Ovary (tissue), 7 donors: ENCODE measurements at regions not wholly inside any gene's neighbourhood (a gene's known extent, or its start where the extent isn't known, plus 50 kb on each side); places are given as distances from the start of the nearest gene placed in this dataset.

Source experiments
- DNase-seq, 5 donors: peaks; one replicate each; pipeline ENCODE4 v3.0.0-alpha.2; 2019 to 2020
- H3K27ac ChIP-seq, 2 donors: fragments of 200-600 bp; one replicate each; pipeline versions ENCODE4 v1.5.1 to v1.8.0; 2019 to 2022
- H3K27me3 ChIP-seq: fragments of 200-600 bp; one replicate; pipeline ENCODE4 v1.8.0; 2022
- H3K36me3 ChIP-seq: fragments of 200-600 bp; sonication (generic); one replicate; pipeline ENCODE4 v1.5.1; 2019
- H3K4me1 ChIP-seq: one replicate; pipeline ENCODE4 v1.8.1; 2013; ENCODE audit warnings: mild to moderate bottlenecking, moderate library complexity; ENCODE audit not compliant: insufficient read depth
- H3K4me3 ChIP-seq: fragments of 200-600 bp; sonication (generic); one replicate; pipeline ENCODE4 v1.5.1; 2017
- H3K9me3 ChIP-seq, 2 donors: fragments of 200-600 bp in 1 of 2; sonication (generic) in 1 of 2; one replicate each; pipeline versions ENCODE4 v1.5.1 to v1.8.1; 2013 to 2019; ENCODE audit warnings: mild to moderate bottlenecking in 1 of 2, moderate library complexity in 1 of 2
- CTCF ChIP-seq, 3 donors: fragments of 450-650 bp in 2 of 3; fragments of 200-600 bp in 1 of 3; IDR thresholded peaks; one replicate each; pipeline versions ENCODE4 v1.5.1 to v1.8.0; 2016 to 2022; ENCODE audit warnings: antibody characterized with exemption in 3 of 3, mild to moderate bottlenecking in 1 of 3
- EP300 ChIP-seq: sonication (generic); formaldehyde crosslinking; IDR thresholded peaks from one replicate; pipeline ENCODE4 v1.6.1; 2017; ENCODE audit warnings: antibody characterized with exemption
- POLR2A ChIP-seq: fragments of 450-650 bp; IDR thresholded peaks from one replicate; pipeline ENCODE4 v1.6.1; 2017; ENCODE audit warnings: antibody characterized with exemption, mild to moderate bottlenecking, moderate library complexity
- WGBS, 3 donors: extraction: QIAGEN DNeasy Blood & Tissue Kit in 1 of 3; methylation state at CpG; one replicate each; pipeline versions ENCODE4 v1.1.5 to v1.1.7; 2013 to 2017; 5-methylcytosine and 5-hydroxymethylcytosine counted together
- intact Hi-C, 4 donors: fragments of 100-400 bp; cut with DNase I; formaldehyde crosslinking; loops; one replicate each; pipeline versions ENCODE4 v1.11.0 to v1.15.1; 2022 to 2023
- donor health status: DM: no; HTN: no; CAD: no; lungs with moderate emphysema.
- donor health status: DM: no; HTN: no; CAD: no.
- donor health status: Bipolar disorder and iron deficiency.
- donor health status: DM: no; HTN: no; CAD: no.
- donor health status: DM: yes; HTN: yes; CAD: no.

GRCh38 chr5:37906416-37906815, 66.6 kb upstream of the GDNF start:
- DNase-seq, result no peak
- intact Hi-C loops, result no loop called here
- Histone ChIP-seq H3K27ac (no peak overlapping the region), H3K4me3 (no peak overlapping the region), H3K9me3 (no peaks in the 10 kb centered on the region), H3K4me1 (no peaks in the 10 kb centered on the region), H3K36me3 (no peaks in the 10 kb centered on the region), H3K27me3 (no peaks in the 10 kb centered on the region)
- TF ChIP-seq CTCF (IDR thresholded peaks at IDR 0.05) (no peak), EP300 (no peak)
- 50 to 70% (median 63%) methylated on average over 2 of the region's 2 CpGs for WGBS, 3 donors

GRCh38 chr5:37905230-37905629, 65.4 kb upstream of the GDNF start:
- Histone ChIP-seq H3K27me3 (no peaks in the 10 kb centered on the region), H3K4me1 (peaks cover 3% of the 10 kb centered on the region), H3K9me3 (no peaks in the 10 kb centered on the region), H3K27ac (no peak overlapping the region), H3K36me3 (no peaks in the 10 kb centered on the region), H3K4me3 (no peak overlapping the region)
- DNase-seq, result no peak
- TF ChIP-seq EP300 (no peak), CTCF (IDR thresholded peaks at IDR 0.05) (no peak), POLR2A (no peak)
- intact Hi-C loops, result no loop called here
- WGBS, 3 donors, result 75 to 96% (median 95%) methylated on average over 3 of the region's 3 CpGs

DNA sequence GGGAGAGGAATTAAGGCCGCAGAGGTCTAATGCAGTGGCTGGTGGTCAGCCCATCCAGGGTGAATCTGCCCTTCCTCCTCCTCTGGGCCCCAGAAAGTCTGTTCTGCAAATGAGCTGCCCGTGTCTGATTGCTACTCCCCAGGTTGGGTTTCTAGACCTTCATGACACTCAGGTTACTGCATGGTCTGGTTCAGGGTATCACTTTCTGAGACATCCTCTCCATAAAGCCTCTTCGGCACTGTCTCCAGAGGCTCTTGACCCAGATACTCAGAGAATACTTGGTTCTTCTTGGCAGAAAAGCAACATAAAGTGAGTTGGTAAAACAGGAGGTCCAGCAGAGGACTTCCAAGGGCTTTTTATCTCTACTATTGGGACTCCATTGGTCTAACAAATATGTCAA, 62.5 kb upstream of the GDNF start:
- intact Hi-C loops, result no loop called here
- Histone ChIP-seq H3K27me3 (no peaks in the 10 kb centered on the region), H3K4me1 (peaks cover 3% of the 10 kb centered on the region), H3K9me3 (no peaks in the 10 kb centered on the region), H3K27ac (no peak overlapping the region), H3K36me3 (no peaks in the 10 kb centered on the region), H3K4me3 (no peak overlapping the region)
- 82 to 96% (median 87%) methylated on average over 3 of the region's 3 CpGs for WGBS, 3 donors
- no peak for TF ChIP-seq EP300
- TF ChIP-seq CTCF (IDR thresholded peaks at IDR 0.05), result no peak
- no peak for TF ChIP-seq POLR2A
- no peak for DNase-seq

DNA sequence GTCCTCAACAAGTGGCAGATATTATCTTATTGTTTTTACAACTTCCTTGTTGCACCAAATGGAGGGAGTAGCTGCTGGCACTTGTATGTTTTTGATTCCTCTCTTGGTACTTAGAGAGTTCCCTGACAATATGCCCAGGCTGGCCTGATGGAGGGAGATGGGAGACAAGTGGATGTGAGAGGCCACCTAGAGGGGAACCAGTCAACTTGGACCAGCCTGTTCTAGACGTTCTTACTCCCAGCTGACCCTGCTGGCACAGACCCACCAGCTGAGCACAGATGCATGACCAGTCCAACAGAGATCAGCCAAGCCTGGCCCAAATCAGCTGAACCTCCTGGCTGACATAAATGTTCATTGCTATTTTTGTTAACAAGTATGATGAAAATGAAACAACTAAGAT, 60.9 kb upstream of the GDNF start:
- peak; percentile 50 to 84 (median 62) for DNase-seq
- WGBS, 3 donors, result 0% methylated on average over 1 of the region's 1 CpG
- Histone ChIP-seq H3K4me1 (peaks cover 3% of the 10 kb centered on the region), H3K9me3 (no peaks in the 10 kb centered on the region), H3K27ac (no peak overlapping the region), H3K27me3 (no peaks in the 10 kb centered on the region), H3K36me3 (no peaks in the 10 kb centered on the region), H3K4me3 (no peak overlapping the region)
- intact Hi-C loops, result no loop called here
- TF ChIP-seq POLR2A (no peak), CTCF (IDR thresholded peaks at IDR 0.05) (no peak), EP300 (no peak)

DNA sequence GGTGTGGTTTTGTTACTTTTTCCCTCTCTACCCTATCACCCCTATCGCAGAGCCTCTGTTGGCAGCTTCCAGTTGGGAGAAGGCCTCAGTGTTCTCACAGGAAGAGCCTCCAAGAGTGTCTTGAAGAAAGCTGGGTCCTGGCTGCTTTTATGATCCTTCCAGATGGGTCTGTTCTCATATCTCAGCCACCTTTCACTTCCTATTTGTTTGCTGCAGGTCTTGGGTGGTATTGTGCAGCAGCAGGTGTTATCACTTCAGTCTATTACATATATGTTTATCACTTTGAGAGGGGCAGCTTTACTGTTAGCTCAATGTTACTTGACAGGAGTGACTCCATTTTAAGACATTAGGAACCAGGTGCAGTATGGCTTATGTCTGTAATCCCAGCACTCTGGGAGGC, 59.2 kb upstream of the GDNF start:
- TF ChIP-seq POLR2A, result no peak
- TF ChIP-seq EP300, result no peak
- no peak for TF ChIP-seq CTCF (IDR thresholded peaks at IDR 0.05)
- intact Hi-C loops, result no loop called here
- 100% methylated on average over 1 of the region's 1 CpG for WGBS, 3 donors

More for the DNA sequence above, 59.2 kb upstream of the GDNF start:
- Histone ChIP-seq H3K9me3 (no peaks in the 10 kb centered on the region), H3K36me3 (no peaks in the 10 kb centered on the region), H3K4me1 (peaks cover 3% of the 10 kb centered on the region), H3K27me3 (no peaks in the 10 kb centered on the region), H3K27ac (no peak overlapping the region), H3K4me3 (no peak overlapping the region)
- DNase-seq, result no peak
